HepG2 (cell line): ENCODE measurements at regions not wholly inside any gene's neighbourhood (a gene's known extent, or its start where the extent isn't known, plus 50 kb on each side); places are given as distances from the start of the nearest gene placed in this dataset.

Source experiments
- MAFK ChIP-seq, 2 experiments: IDR thresholded peaks in 1 of 2; conservative IDR thresholded peaks in 1 of 2; 2 replicates each; pipeline ENCODE4 v1.6.1; 2011; ENCODE audit warnings: improper control_type of control experiment in 2 of 2, low read length in 2 of 2
- TF ChIP-seq, protein P1 (sequence below): sonication (generic); formaldehyde crosslinking; IDR thresholded peaks from 2 replicates; pipeline ENCODE4 v1.5.0; 2020; ENCODE audit warnings: mild to moderate bottlenecking, missing genetic modification reagents, moderate library complexity

DNA sequence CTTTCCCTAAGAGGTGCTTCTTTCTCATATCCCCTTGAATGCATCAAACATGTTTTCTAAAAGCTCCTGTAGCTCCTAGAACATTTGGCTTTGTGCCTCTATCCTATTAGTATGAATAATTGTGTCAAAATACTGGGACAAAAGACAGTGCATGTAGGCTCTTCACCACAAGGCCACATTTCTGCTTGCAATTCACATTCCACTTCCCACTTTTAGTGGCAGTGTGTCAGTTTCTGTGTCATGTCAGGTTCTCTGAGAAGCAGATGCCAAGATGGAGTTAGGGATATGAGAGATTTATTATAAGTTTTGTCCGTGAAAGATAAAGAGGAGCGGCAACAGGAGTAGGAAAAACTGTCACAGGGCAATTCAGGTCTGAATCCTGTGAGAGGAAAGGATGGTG, 61.3 kb upstream of the GPRIN3 start:
- TF ChIP-seq MAFK (conservative IDR thresholded peaks at IDR 0.05 in 1 of 2, IDR thresholded peaks at IDR 0.05 in 1 of 2; ENCODE audit: low read length in 2 of 2), result no peak
- TF ChIP-seq, protein P1, sequence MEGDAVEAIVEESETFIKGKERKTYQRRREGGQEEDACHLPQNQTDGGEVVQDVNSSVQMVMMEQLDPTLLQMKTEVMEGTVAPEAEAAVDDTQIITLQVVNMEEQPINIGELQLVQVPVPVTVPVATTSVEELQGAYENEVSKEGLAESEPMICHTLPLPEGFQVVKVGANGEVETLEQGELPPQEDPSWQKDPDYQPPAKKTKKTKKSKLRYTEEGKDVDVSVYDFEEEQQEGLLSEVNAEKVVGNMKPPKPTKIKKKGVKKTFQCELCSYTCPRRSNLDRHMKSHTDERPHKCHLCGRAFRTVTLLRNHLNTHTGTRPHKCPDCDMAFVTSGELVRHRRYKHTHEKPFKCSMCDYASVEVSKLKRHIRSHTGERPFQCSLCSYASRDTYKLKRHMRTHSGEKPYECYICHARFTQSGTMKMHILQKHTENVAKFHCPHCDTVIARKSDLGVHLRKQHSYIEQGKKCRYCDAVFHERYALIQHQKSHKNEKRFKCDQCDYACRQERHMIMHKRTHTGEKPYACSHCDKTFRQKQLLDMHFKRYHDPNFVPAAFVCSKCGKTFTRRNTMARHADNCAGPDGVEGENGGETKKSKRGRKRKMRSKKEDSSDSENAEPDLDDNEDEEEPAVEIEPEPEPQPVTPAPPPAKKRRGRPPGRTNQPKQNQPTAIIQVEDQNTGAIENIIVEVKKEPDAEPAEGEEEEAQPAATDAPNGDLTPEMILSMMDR, result no peak
